Chondrocyte (in vitro differentiated cells): ENCODE measurements at regions not wholly inside any gene's neighbourhood (a gene's known extent, or its start where the extent isn't known, plus 50 kb on each side); places are given as distances from the start of the nearest gene placed in this dataset.

Source experiments
- DNase-seq: peaks from one replicate; pipeline ENCODE4 v3.0.0; 2021; ENCODE audit warnings: mixed read lengths, low spot score
- H3K27ac Mint-ChIP-seq: one replicate; pipeline ENCODE4 v1.8.0; 2021; ENCODE audit warnings: mild to moderate bottlenecking, moderate library complexity, mixed read lengths; ENCODE audit not compliant: unreplicated experiment
- H3K27me3 Mint-ChIP-seq: 2 replicates; pipeline ENCODE4 v1.8.0; 2021; ENCODE audit warnings: low read depth, mixed read lengths
- H3K36me3 Mint-ChIP-seq: 2 replicates; pipeline ENCODE4 v1.8.0; 2021; ENCODE audit warnings: low read depth, mixed read lengths
- H3K4me1 Mint-ChIP-seq: 2 replicates; pipeline ENCODE4 v1.8.0; 2021; ENCODE audit warnings: low read depth, mild to moderate bottlenecking, mixed read lengths
- H3K4me3 Mint-ChIP-seq: one replicate; pipeline ENCODE4 v1.8.0; 2021; ENCODE audit warnings: mild to moderate bottlenecking, moderate library complexity, mixed read lengths; ENCODE audit not compliant: unreplicated experiment
- H3K9me3 Mint-ChIP-seq: 2 replicates; pipeline ENCODE4 v1.8.0; 2021; ENCODE audit warnings: low read depth, mixed read lengths
- CTCF ChIP-seq: fragments of 200-600 bp; sonication (generic); IDR thresholded peaks from 2 replicates; pipeline ENCODE4 v1.5.0; 2021; ENCODE audit warnings: antibody characterized with exemption, mild to moderate bottlenecking, moderate library complexity

- TF ChIP-seq CTCF: no peak
- H3K27ac Mint-ChIP-seq: no peak overlapping the region
- H3K4me1 Mint-ChIP-seq: no peaks in the 10 kb centered on the region
- peaks cover 3% of the 10 kb centered on the region for H3K27me3 Mint-ChIP-seq
- no peak overlapping the region for H3K4me3 Mint-ChIP-seq
- no peak for DNase-seq
- H3K36me3 Mint-ChIP-seq: peaks cover 2% of the 10 kb centered on the region
- peaks cover 20% of the 10 kb centered on the region for H3K9me3 Mint-ChIP-seq
Observed at GRCh38 chr4:65139998-65140397, 530.3 kb downstream of the EPHA5 start.

DNA sequence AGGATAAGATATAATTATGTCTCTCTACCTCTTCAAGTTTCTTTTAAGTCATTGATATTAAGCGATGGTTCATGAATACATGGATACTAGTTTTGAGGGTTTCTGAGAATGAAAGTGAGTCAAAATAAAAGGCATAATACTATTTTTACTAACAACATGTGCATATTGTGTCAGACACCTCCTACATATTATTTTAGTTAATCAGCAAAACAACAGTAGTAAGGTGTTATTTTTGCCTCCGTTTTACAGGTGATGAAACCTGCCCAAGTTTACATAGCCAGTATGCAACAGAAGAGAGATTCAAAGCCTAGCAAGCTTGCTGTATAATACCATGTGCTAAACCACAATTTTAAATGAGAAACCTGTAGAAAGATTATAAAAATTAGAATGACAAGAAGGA, 544.1 kb downstream of the EPHA5 start:
- Mint-ChIP-seq H3K27me3 (peaks cover 5% of the 10 kb centered on the region), H3K4me3 (no peak overlapping the region), H3K4me1 (no peaks in the 10 kb centered on the region), H3K36me3 (no peaks in the 10 kb centered on the region), H3K9me3 (peaks cover 5% of the 10 kb centered on the region), H3K27ac (no peak overlapping the region)
- no peak for DNase-seq
- TF ChIP-seq CTCF: no peak

- Mint-ChIP-seq H3K36me3 (no peaks in the 10 kb centered on the region), H3K4me3 (no peak overlapping the region), H3K4me1 (no peaks in the 10 kb centered on the region), H3K27ac (no peak overlapping the region), H3K27me3 (peaks cover 16% of the 10 kb centered on the region), H3K9me3 (peaks cover 3% of the 10 kb centered on the region)
- DNase-seq: no peak
- no peak for TF ChIP-seq CTCF
Observed at GRCh38 chr4:65120287-65120686, 550.0 kb downstream of the EPHA5 start.

GRCh38 chr4:65102419-65102818, 567.9 kb downstream of the EPHA5 start:
- no peaks in the 10 kb centered on the region for H3K36me3 Mint-ChIP-seq
- H3K27me3 Mint-ChIP-seq: no peaks in the 10 kb centered on the region
- H3K4me3 Mint-ChIP-seq: no peak overlapping the region
- no peaks in the 10 kb centered on the region for H3K4me1 Mint-ChIP-seq
- TF ChIP-seq CTCF: no peak
- DNase-seq: no peak
- peaks cover 7% of the 10 kb centered on the region for H3K9me3 Mint-ChIP-seq
- H3K27ac Mint-ChIP-seq: no peak overlapping the region

- peaks cover 10% of the 10 kb centered on the region for H3K9me3 Mint-ChIP-seq
- no peak for DNase-seq
- no peaks in the 10 kb centered on the region for H3K27me3 Mint-ChIP-seq
- H3K4me3 Mint-ChIP-seq: no peak overlapping the region
- H3K4me1 Mint-ChIP-seq: no peaks in the 10 kb centered on the region
- no peak overlapping the region for H3K27ac Mint-ChIP-seq
- no peaks in the 10 kb centered on the region for H3K36me3 Mint-ChIP-seq
- no peak for TF ChIP-seq CTCF
Observed at GRCh38 chr4:65096630-65097029, 573.7 kb downstream of the EPHA5 start.
